ENCODE measurements at regions not wholly inside any gene's neighbourhood (a gene's known extent, or its start where the extent isn't known, plus 50 kb on each side); places are given as distances from the start of the nearest gene placed in this dataset.
"Not testable (repeated sequence)": the region's sequence is repeated elsewhere in the genome, so short reads cannot be mapped to it uniquely, and the experiment has no call there.

GRCh38 chr1:171397851-171398469, 84.0 kb downstream of the FMO4 start:
- DNase-seq (no peak), ATAC-seq (ENCODE audit: poor library complexity) (no peak)

DNA sequence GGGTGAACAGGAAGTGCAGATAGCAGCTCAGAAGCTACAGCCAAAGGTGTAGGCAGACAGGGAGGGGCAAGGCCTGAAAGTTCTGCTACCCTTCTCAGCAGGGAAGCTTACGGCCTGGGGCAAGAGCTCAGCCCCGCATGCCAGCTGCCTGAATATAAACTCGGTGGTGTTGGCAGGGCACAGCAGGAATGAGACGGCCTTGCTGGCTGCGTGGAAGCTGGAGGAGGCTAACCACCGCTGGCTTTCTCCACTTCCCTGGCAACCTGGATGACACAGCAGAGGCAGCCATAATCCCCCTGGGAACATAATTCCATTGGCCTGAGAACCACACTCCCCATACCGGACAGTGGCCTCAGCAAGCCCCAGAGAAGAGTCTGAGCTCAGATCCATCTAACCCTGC, 81.9 kb upstream of the PRRC2C start:
- ATAC-seq (ENCODE audit: poor library complexity) (no peak), DNase-seq (no peak)
- intact Hi-C loops (cut with DNase I), result no loop called here

More at GRCh38 chr1:171397851-171398469, 84.0 kb downstream of the FMO4 start:
- intact Hi-C loops (cut with DNase I), result no loop called here

DNA sequence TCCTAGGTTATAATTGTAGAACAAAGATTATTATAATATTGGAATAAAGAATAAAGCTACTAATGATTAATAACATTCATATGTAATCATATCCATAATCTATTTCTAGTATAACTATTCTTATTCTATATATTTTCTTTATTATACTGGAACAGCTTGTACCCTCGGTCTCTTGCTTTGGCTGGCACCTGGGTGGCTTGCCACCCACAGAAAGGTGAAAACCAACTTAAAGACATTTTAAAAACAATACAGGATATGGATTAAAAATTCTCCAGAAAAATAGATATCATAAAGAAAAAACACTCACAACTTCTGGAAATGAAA, 80.0 kb upstream of the PRRC2C start:
- DNase-seq, result no peak
- intact Hi-C loops (cut with DNase I), result no loop called here
- ATAC-seq (ENCODE audit: poor library complexity), result no peak

GRCh38 chr1:171413557-171413956, 71.8 kb upstream of the PRRC2C start:
- intact Hi-C loops (cut with DNase I), result not testable (repeated sequence)

GRCh38 chr1:171418546-171418945, 66.8 kb upstream of the PRRC2C start:
- intact Hi-C loops (cut with DNase I), result no loop called here
- ATAC-seq (ENCODE audit: poor library complexity) (no peak), DNase-seq (no peak)

More at GRCh38 chr1:171413557-171413956, 71.8 kb upstream of the PRRC2C start:
- not testable (repeated sequence) for ATAC-seq (ENCODE audit: poor library complexity); DNase-seq

DNA sequence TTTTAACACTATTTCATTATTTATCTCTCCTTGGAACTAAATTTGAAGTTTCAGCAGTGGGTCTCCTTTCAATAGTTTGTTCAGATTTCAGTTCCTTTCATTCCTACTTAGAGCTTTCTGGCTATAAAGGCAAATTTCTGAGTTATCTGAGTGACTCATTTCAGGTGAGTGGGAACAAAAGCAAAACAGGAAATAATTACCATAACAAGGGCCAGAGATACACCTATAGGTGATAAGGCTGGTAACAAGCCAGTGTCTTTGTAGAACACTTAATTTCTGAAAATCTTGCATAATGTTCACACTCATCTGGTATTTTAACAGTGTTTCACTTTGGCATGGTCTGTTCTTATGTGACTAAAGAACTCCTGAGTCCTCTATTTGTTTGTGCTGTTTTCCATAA, 64.5 kb upstream of the PRRC2C start:
- ATAC-seq (ENCODE audit: poor library complexity), result no peak
- intact Hi-C loops (cut with DNase I), result no loop called here

GRCh38 chr1:171421413-171422020, 63.8 kb upstream of the PRRC2C start:
- no peak for DNase-seq
- ATAC-seq (ENCODE audit: poor library complexity), result no peak
- intact Hi-C loops (cut with DNase I), result no loop called here

More for the DNA sequence above, 64.5 kb upstream of the PRRC2C start:
- DNase-seq, result no peak

- intact Hi-C loops (cut with DNase I), result no loop called here
- DNase-seq (no peak), ATAC-seq (ENCODE audit: poor library complexity) (no peak)
Observed at GRCh38 chr1:171422511-171422910, 62.8 kb upstream of the PRRC2C start.

DNA sequence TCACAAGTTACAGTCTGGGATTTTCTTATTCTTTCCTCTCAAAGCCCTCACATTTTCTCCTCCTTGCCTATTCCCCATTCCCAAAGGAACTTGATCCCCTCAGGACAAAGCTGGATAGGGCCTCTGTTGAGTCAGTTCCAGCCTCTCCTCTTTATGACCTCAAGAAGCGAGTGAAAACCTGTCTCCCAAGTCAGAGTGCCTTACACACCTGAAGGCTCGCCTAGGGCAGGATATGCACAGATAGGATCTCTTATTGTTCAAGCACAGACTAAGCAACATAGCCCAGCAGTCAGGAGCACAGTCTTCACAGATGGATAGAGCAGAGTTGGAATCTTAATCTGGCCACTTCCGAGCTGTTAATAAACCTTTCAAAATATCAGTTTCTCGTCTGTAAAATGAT, 60.8 kb upstream of the PRRC2C start:
- DNase-seq (no peak), ATAC-seq (ENCODE audit: poor library complexity) (no peak)
- intact Hi-C loops (cut with DNase I), result no loop called here

DNA sequence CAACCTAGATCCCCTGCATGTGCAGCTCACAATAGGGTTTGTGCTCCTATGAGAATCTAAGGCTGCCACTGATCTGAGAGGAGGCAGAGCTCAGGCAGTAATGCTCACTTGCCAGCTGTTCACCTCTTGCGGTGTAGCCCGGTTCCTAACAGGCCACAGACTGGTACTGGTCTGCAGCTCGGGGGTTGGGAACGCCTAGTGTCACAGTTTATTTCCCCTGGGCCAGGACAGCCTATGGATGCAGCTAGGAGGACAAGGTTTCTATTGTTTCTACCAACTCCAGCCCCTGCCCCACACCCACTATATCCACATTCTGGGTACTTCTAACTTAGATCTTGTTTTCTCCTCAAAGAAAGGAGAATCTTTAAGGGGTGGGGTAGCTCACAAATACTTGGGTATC, 58.7 kb upstream of the PRRC2C start:
- intact Hi-C loops (cut with DNase I), result no loop called here
- ATAC-seq (ENCODE audit: poor library complexity), result no peak
- no peak for DNase-seq

GRCh38 chr1:171427852-171428471, 57.4 kb upstream of the PRRC2C start:
- intact Hi-C loops (cut with DNase I), result no loop called here
- ATAC-seq (ENCODE audit: poor library complexity) (no peak), DNase-seq (no peak)

- no peak for DNase-seq
- intact Hi-C loops (cut with DNase I), result no loop called here
- no peak for ATAC-seq (ENCODE audit: poor library complexity)
Observed at GRCh38 chr1:171429137-171429536, 56.2 kb upstream of the PRRC2C start.

DNA sequence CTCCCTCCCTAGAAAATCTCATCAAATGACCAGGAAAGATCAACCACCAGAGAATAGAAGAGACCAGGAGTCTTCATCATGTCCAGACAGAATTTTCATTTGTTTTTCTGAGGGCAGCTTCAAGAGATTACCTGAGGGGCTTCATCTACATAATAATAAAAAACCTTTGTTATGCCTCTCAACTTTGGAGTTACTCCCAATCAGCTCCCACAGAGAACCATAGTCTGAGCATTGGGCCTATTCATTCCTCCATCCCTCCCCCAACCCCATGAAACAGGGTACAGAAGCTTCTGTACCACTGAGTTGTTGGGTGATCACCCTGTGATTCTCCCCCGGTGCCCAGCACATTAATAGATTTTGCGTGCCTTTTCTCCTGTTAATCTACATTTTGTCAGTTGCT, 53.3 kb upstream of the PRRC2C start:
- DNase-seq (no peak), ATAC-seq (ENCODE audit: poor library complexity) (no peak)
- intact Hi-C loops (cut with DNase I), result no loop called here

DNA sequence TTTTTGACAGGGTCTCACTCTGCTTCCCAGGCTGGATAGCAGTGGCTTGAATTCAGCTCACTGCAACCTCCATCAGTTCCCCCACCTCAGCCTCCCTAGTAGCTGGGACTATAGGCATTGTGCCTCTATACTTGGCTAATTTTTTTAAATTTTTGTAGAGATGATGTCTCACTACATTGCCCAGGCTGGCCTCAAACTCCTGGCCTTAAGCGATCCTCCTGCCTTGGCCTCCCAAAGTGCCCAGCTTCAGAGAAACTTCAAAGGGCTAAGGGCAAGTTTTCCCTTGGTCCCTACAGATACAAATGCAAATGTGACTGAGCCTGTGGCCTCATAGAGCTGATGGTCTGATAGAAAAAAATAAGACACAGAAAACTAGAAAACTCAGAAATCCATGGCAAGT, 52.9 kb upstream of the PRRC2C start:
- intact Hi-C loops (cut with DNase I), result no loop called here
- ATAC-seq (ENCODE audit: poor library complexity), result no peak
- DNase-seq, result no peak

DNA sequence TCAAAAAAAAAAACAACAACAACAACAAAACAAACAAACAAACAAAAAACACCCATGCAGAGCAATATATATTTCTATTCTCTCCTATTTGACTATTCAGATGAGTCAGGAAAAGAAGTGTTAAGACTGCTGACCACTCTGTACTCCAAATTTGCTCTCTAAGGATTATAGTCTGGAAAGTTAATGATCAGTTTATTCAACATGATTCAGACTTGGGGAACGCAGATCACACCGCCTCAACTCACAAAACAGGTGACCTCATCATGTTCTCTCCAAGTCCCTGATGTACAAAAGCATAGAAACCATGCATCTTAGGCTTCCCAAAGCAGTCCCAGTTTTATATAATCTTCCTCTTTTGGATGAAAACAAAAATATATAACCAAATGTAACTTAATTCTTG, 51.9 kb upstream of the PRRC2C start:
- ATAC-seq (ENCODE audit: poor library complexity) (no peak), DNase-seq (no peak)
- intact Hi-C loops (cut with DNase I), result no loop called here

GRCh38 chr1:171434717-171435346, 50.5 kb upstream of the PRRC2C start:
- ATAC-seq (ENCODE audit: poor library complexity), result peak; percentile 67
- no peak for DNase-seq
- intact Hi-C loops (cut with DNase I), result no loop called here

Data from Right ventricle myocardium superior (tissue), 1 donor.